Thyroid gland (tissue), 4 donors: ENCODE measurements at regions not wholly inside any gene's neighbourhood (a gene's known extent, or its start where the extent isn't known, plus 50 kb on each side); places are given as distances from the start of the nearest gene placed in this dataset.

Experiments used
- CTCF ChIP-seq, 6 experiments: fragments of 200-600 bp in 3 of 6; fragments of 450-650 bp in 3 of 6; sonication (generic) in 3 of 6; IDR thresholded peaks; one replicate each; pipeline ENCODE4 v1.5.1; 2016 to 2019; ENCODE audit warnings: antibody characterized with exemption in 6 of 6, mild to moderate bottlenecking in 2 of 6, inconsistent platforms in 1 of 6, moderate library complexity in 1 of 6
- POLR2A ChIP-seq, 2 donors: fragments of 450-650 bp; IDR thresholded peaks; one replicate each; pipeline ENCODE4 v1.6.1; 2017; ENCODE audit warnings: antibody characterized with exemption in 2 of 2, mild to moderate bottlenecking in 2 of 2, moderate library complexity in 1 of 2

- TF ChIP-seq CTCF (IDR thresholded peaks at IDR 0.05): no peak
- TF ChIP-seq POLR2A (IDR thresholded peaks at IDR 0.05): no peak
Observed at GRCh38 chr6:113281014-113281413, 576.1 kb upstream of the MARCKS start.
